ENCODE measurements at regions not wholly inside any gene's neighbourhood (a gene's known extent, or its start where the extent isn't known, plus 50 kb on each side); places are given as distances from the start of the nearest gene placed in this dataset.

GRCh38 chr13:59468396-59468795, 695.3 kb downstream of the DIAPH3 start:
- TF ChIP-seq CTCF (IDR thresholded peaks at IDR 0.05; ENCODE audit: insufficient read depth, low read length): no peak
- TF ChIP-seq, protein P1, sequence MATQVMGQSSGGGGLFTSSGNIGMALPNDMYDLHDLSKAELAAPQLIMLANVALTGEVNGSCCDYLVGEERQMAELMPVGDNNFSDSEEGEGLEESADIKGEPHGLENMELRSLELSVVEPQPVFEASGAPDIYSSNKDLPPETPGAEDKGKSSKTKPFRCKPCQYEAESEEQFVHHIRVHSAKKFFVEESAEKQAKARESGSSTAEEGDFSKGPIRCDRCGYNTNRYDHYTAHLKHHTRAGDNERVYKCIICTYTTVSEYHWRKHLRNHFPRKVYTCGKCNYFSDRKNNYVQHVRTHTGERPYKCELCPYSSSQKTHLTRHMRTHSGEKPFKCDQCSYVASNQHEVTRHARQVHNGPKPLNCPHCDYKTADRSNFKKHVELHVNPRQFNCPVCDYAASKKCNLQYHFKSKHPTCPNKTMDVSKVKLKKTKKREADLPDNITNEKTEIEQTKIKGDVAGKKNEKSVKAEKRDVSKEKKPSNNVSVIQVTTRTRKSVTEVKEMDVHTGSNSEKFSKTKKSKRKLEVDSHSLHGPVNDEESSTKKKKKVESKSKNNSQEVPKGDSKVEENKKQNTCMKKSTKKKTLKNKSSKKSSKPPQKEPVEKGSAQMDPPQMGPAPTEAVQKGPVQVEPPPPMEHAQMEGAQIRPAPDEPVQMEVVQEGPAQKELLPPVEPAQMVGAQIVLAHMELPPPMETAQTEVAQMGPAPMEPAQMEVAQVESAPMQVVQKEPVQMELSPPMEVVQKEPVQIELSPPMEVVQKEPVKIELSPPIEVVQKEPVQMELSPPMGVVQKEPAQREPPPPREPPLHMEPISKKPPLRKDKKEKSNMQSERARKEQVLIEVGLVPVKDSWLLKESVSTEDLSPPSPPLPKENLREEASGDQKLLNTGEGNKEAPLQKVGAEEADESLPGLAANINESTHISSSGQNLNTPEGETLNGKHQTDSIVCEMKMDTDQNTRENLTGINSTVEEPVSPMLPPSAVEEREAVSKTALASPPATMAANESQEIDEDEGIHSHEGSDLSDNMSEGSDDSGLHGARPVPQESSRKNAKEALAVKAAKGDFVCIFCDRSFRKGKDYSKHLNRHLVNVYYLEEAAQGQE (IDR thresholded peaks at IDR 0.05; ENCODE audit: insufficient replicate concordance, low read depth): no peak
- no peak for TF ChIP-seq POLR2AphosphoS5 (IDR thresholded peaks at IDR 0.05; ENCODE audit: low read depth)
- TF ChIP-seq SPI1 (IDR thresholded peaks at IDR 0.05; ENCODE audit: borderline replicate concordance, low read depth): no peak

Measured in HL-60 (cell line).